ENCODE measurements at regions not wholly inside any gene's neighbourhood (a gene's known extent, or its start where the extent isn't known, plus 50 kb on each side); places are given as distances from the start of the nearest gene placed in this dataset.

DNA sequence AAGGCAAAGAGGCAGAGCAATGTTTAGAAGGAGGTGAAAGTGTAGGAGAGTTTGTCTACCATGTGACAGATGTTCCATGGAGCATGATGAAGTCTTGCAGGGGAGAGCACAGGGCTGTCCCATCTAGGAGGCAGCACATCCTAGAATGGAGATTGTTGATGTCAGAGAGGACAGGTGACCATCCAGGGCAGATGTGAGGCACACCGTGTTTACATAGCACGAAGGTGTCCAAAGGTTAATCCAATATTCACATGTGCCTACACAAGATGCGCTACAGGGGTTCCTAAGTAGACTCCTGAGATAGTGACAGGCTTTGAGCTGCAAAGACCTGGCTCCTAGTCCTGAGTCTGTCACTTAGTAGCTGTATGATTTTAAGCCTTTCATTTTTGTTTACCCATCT is 219.3 kb upstream of the SLCO3A1 start:
- TF ChIP-seq FOXM1 (IDR thresholded peaks at IDR 0.05; ENCODE audit: low read depth) (no peak), FOSL2 (IDR thresholded peaks at IDR 0.05; ENCODE audit: borderline replicate concordance, low read depth) (no peak), CHD2 (IDR thresholded peaks at IDR 0.05; ENCODE audit: low read length, partially characterized antibody) (no peak), IRF3 (IDR thresholded peaks at IDR 0.05; ENCODE audit: low read depth, low read length) (no peak), ZBTB33 (IDR thresholded peaks at IDR 0.05; ENCODE audit: borderline replicate concordance, low read depth) (no peak)
- TF ChIP-seq, protein P1, sequence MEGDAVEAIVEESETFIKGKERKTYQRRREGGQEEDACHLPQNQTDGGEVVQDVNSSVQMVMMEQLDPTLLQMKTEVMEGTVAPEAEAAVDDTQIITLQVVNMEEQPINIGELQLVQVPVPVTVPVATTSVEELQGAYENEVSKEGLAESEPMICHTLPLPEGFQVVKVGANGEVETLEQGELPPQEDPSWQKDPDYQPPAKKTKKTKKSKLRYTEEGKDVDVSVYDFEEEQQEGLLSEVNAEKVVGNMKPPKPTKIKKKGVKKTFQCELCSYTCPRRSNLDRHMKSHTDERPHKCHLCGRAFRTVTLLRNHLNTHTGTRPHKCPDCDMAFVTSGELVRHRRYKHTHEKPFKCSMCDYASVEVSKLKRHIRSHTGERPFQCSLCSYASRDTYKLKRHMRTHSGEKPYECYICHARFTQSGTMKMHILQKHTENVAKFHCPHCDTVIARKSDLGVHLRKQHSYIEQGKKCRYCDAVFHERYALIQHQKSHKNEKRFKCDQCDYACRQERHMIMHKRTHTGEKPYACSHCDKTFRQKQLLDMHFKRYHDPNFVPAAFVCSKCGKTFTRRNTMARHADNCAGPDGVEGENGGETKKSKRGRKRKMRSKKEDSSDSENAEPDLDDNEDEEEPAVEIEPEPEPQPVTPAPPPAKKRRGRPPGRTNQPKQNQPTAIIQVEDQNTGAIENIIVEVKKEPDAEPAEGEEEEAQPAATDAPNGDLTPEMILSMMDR (IDR thresholded peaks at IDR 0.05) = no peak
- TF ChIP-seq, protein P2, sequence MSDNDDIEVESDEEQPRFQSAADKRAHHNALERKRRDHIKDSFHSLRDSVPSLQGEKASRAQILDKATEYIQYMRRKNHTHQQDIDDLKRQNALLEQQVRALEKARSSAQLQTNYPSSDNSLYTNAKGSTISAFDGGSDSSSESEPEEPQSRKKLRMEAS (IDR thresholded peaks at IDR 0.05; ENCODE audit: low read depth) = no peak
- POLR2A ChIA-PET = no interaction called here
- no peaks in the 10 kb centered on the region for H3K79me2 ChIP-seq (ENCODE audit: insufficient read depth)
- H3K4me2 ChIP-seq = no peak overlapping the region
- 66% methylated on average over 3 of the region's 3 CpGs for WGBS (ENCODE audit: low lambda C conversion rate)
- H3K9ac ChIP-seq = no peak overlapping the region
- no peaks in the 10 kb centered on the region for H3K27me3 ChIP-seq (ENCODE audit: insufficient read depth)
- no peaks in the 10 kb centered on the region for H3K36me3 ChIP-seq (replicated peaks in 1 of 2; ENCODE audit: control insufficient read depth in 1 of 2, insufficient read depth in 2 of 2, low read length in 1 of 2)
- H3K4me3 ChIP-seq (ENCODE audit: low read depth in 2 of 2, low read length in 1 of 2) = no peak overlapping the region
- peaks cover 0 to 6% of the 10 kb centered on the region in 2 experiments; a peak in 1 of 4 replicates for H3K4me1 ChIP-seq (ENCODE audit: control insufficient read depth in 1 of 2, insufficient read depth in 2 of 2, low read depth in 1 of 2, low read length in 1 of 2)
- no peaks in the 10 kb centered on the region for H4K20me1 ChIP-seq (ENCODE audit: insufficient read depth)
- DNase-seq = no peak
- no peaks in the 10 kb centered on the region for H3F3A ChIP-seq (replicated peaks; ENCODE audit: insufficient read depth)
- H2AFZ ChIP-seq (ENCODE audit: low read depth) = no peak overlapping the region
- no peaks in the 10 kb centered on the region for H3K9me3 ChIP-seq
- CTCF ChIA-PET = interaction anchor here (1.1 kb wide), 1 partner anchor 12 kb away, joined by 3 read pairs; no protein-coding TSS in a partner anchor
- no peaks in the 10 kb centered on the region for H3K9me2 ChIP-seq
- H3K27ac ChIP-seq (ENCODE audit: low read depth in 2 of 2, low read length in 1 of 2) = no peak overlapping the region

- no peak overlapping the region for H3K27ac ChIP-seq (ENCODE audit: low read depth in 2 of 2, low read length in 1 of 2)
- H3K36me3 ChIP-seq (replicated peaks in 1 of 2; ENCODE audit: control insufficient read depth in 1 of 2, insufficient read depth in 2 of 2, low read length in 1 of 2) = no peaks in the 10 kb centered on the region
- no peaks in the 10 kb centered on the region for H3K27me3 ChIP-seq (ENCODE audit: insufficient read depth)
- no peak overlapping the region for H3K4me3 ChIP-seq (ENCODE audit: low read depth in 2 of 2, low read length in 1 of 2)
- no peaks in the 10 kb centered on the region for H3K9me3 ChIP-seq
- ChIA-PET POLR2A (no interaction called here), CTCF (no interaction called here)
- 74% methylated on average over 2 of the region's 2 CpGs for WGBS (ENCODE audit: low lambda C conversion rate)
- no peak overlapping the region for H3K4me2 ChIP-seq
- no peak overlapping the region for H2AFZ ChIP-seq (ENCODE audit: low read depth)
- TF ChIP-seq TEAD4 (IDR thresholded peaks at IDR 0.05; ENCODE audit: borderline replicate concordance, insufficient read depth) = no peak
- TF ChIP-seq, protein P1 (IDR thresholded peaks at IDR 0.05) = no peak
- TF ChIP-seq CHD2 (IDR thresholded peaks at IDR 0.05; ENCODE audit: low read length, partially characterized antibody) = no peak
- TF ChIP-seq FOXJ3 (CRISPR knock-in tag; IDR thresholded peaks at IDR 0.05) = no peak
- no peak for TF ChIP-seq ZBTB33 (IDR thresholded peaks at IDR 0.05; ENCODE audit: borderline replicate concordance, low read depth)
- TF ChIP-seq RAD21 (IDR thresholded peaks at IDR 0.05; ENCODE audit: low read length) = no peak
- no peak for TF ChIP-seq POLR2AphosphoS5 (IDR thresholded peaks at IDR 0.05; ENCODE audit: low read depth, low read length)
- TF ChIP-seq, protein P3, sequence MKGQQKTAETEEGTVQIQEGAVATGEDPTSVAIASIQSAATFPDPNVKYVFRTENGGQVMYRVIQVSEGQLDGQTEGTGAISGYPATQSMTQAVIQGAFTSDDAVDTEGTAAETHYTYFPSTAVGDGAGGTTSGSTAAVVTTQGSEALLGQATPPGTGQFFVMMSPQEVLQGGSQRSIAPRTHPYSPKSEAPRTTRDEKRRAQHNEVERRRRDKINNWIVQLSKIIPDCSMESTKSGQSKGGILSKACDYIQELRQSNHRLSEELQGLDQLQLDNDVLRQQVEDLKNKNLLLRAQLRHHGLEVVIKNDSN (IDR thresholded peaks at IDR 0.05; ENCODE audit: borderline replicate concordance, low read depth) = no peak
- TF ChIP-seq ELF1 (IDR thresholded peaks at IDR 0.05) = no peak
- TF ChIP-seq TAF1 (IDR thresholded peaks at IDR 0.05; ENCODE audit: borderline replicate concordance, low read depth, low read length) = no peak
- TF ChIP-seq GATA2 (CRISPR knock-in tag; IDR thresholded peaks at IDR 0.05) = no peak
- peaks cover 0 to 6% of the 10 kb centered on the region in 2 experiments; a peak in 1 of 4 replicates for H3K4me1 ChIP-seq (ENCODE audit: control insufficient read depth in 1 of 2, insufficient read depth in 2 of 2, low read depth in 1 of 2, low read length in 1 of 2)
- H4K20me1 ChIP-seq (ENCODE audit: insufficient read depth) = no peaks in the 10 kb centered on the region
- H3K9ac ChIP-seq = no peak overlapping the region
- H3F3A ChIP-seq (replicated peaks; ENCODE audit: insufficient read depth) = no peaks in the 10 kb centered on the region
- no peaks in the 10 kb centered on the region for H3K79me2 ChIP-seq (ENCODE audit: insufficient read depth)
- H3K9me2 ChIP-seq = no peaks in the 10 kb centered on the region
- no peak for DNase-seq
Observed at GRCh38 chr15:91635080-91635479, 218.4 kb upstream of the SLCO3A1 start.
